Iris pigment epithelial cell (primary cell): ENCODE measurements at regions not wholly inside any gene's neighbourhood (a gene's known extent, or its start where the extent isn't known, plus 50 kb on each side); places are given as distances from the start of the nearest gene placed in this dataset.

Source experiments
- DNase-seq: peaks from one replicate; pipeline ENCODE4 v3.0.0-alpha.2; 2011; ENCODE audit warnings: low read depth

GRCh38 chr2:120515759-120516678 lies 170.1 kb downstream of the INHBB start:
- no peak for DNase-seq

- peak; percentile 53 for DNase-seq
Observed at GRCh38 chr2:120516679-120517314, 170.9 kb downstream of the INHBB start.

- DNase-seq: no peak
Observed at GRCh38 chr2:120517751-120518469, 172.0 kb downstream of the INHBB start.

GRCh38 chr2:120518819-120519218 lies 172.9 kb downstream of the INHBB start:
- DNase-seq: no peak

GRCh38 chr2:120519469-120519868 lies 173.5 kb downstream of the INHBB start:
- DNase-seq: no peak

- DNase-seq: no peak
Observed at GRCh38 chr2:120520454-120520853, 174.5 kb downstream of the INHBB start.

- DNase-seq: peak; percentile 25
Observed at GRCh38 chr2:120520929-120521912, 175.3 kb downstream of the INHBB start.

- peak; percentile 45 for DNase-seq
Observed at GRCh38 chr2:120522151-120522751, 176.3 kb downstream of the INHBB start.

GRCh38 chr2:120523766-120524165 lies 177.8 kb downstream of the INHBB start:
- no peak for DNase-seq

- no peak for DNase-seq
Observed at GRCh38 chr2:120524174-120524573, 178.2 kb downstream of the INHBB start.

GRCh38 chr2:120525056-120526046 lies 179.4 kb downstream of the INHBB start:
- no peak for DNase-seq

- no peak for DNase-seq
Observed at GRCh38 chr2:120526047-120526562, 180.2 kb downstream of the INHBB start.

GRCh38 chr2:120526997-120527945 lies 181.3 kb downstream of the INHBB start:
- no peak for DNase-seq

GRCh38 chr2:120528051-120528692 lies 182.2 kb downstream of the INHBB start:
- no peak for DNase-seq

GRCh38 chr2:120528693-120529076 lies 182.7 kb downstream of the INHBB start:
- DNase-seq: no peak

- no peak for DNase-seq
Observed at GRCh38 chr2:120530781-120531180, 184.8 kb downstream of the INHBB start.

GRCh38 chr2:120531365-120531764 lies 185.4 kb downstream of the INHBB start:
- DNase-seq: peak; percentile 61
